T-helper 9 cell (primary cell): ENCODE measurements at regions not wholly inside any gene's neighbourhood (a gene's known extent, or its start where the extent isn't known, plus 50 kb on each side); places are given as distances from the start of the nearest gene placed in this dataset.
"Not testable (repeated sequence)": the region's sequence is repeated elsewhere in the genome, so short reads cannot be mapped to it uniquely, and the experiment has no call there.

Experiments
- DNase-seq: peaks from one replicate; pipeline ENCODE4 v3.0.0-alpha.2; 2020

- not testable (repeated sequence) for DNase-seq
Observed at GRCh38 chr15:91415258-91415657, 315.2 kb downstream of the SV2B start.

- no peak for DNase-seq
Observed at GRCh38 chr15:91420689-91421088, 320.6 kb downstream of the SV2B start.

- no peak for DNase-seq
Observed at GRCh38 chr15:91422797-91423196, 322.7 kb downstream of the SV2B start.

- no peak for DNase-seq
Observed at GRCh38 chr15:91424001-91424400, 323.9 kb downstream of the SV2B start.

- no peak for DNase-seq
Observed at GRCh38 chr15:91426412-91426811, 326.4 kb downstream of the SV2B start.

- DNase-seq = no peak
Observed at GRCh38 chr15:91429973-91430372, 329.9 kb downstream of the SV2B start.

GRCh38 chr15:91431041-91431715, 331.1 kb downstream of the SV2B start:
- DNase-seq = no peak

- no peak for DNase-seq
Observed at GRCh38 chr15:91435113-91435512, 335.1 kb downstream of the SV2B start.

GRCh38 chr15:91444656-91445055, 344.6 kb downstream of the SV2B start:
- no peak for DNase-seq

GRCh38 chr15:91445695-91446228, 345.7 kb downstream of the SV2B start:
- DNase-seq = no peak

- DNase-seq = no peak
Observed at GRCh38 chr15:91447991-91448644, 348.1 kb downstream of the SV2B start.

- DNase-seq = not testable (repeated sequence)
Observed at GRCh38 chr15:91453376-91453775, 353.3 kb downstream of the SV2B start.

- DNase-seq = no peak
Observed at GRCh38 chr15:91456251-91456718, 356.2 kb downstream of the SV2B start.

- DNase-seq = no peak
Observed at GRCh38 chr15:91456921-91457320, 356.9 kb downstream of the SV2B start.

- no peak for DNase-seq
Observed at GRCh38 chr15:91461377-91461776, 361.3 kb downstream of the SV2B start.

- DNase-seq = no peak
Observed at GRCh38 chr15:91465086-91465485, 365.0 kb downstream of the SV2B start.

- DNase-seq = no peak
Observed at GRCh38 chr15:91465696-91466095, 365.6 kb downstream of the SV2B start.

GRCh38 chr15:91468871-91469580, 369.0 kb downstream of the SV2B start:
- no peak for DNase-seq

GRCh38 chr15:91469632-91470567, 369.8 kb downstream of the SV2B start:
- peak; percentile 23 for DNase-seq

- DNase-seq = no peak
Observed at GRCh38 chr15:91471468-91471867, 371.4 kb downstream of the SV2B start.

GRCh38 chr15:91472316-91472756, 372.3 kb downstream of the SV2B start:
- DNase-seq = no peak

GRCh38 chr15:91473894-91474545, 374.0 kb downstream of the SV2B start:
- DNase-seq = no peak
